ENCODE measurements at regions not wholly inside any gene's neighbourhood (a gene's known extent, or its start where the extent isn't known, plus 50 kb on each side); places are given as distances from the start of the nearest gene placed in this dataset.

- no peak for TF ChIP-seq CTCF (IDR thresholded peaks at IDR 0.05)
Measured at GRCh38 chr5:74132485-74132884, 506.5 kb downstream of the ARHGEF28 start.

DNA sequence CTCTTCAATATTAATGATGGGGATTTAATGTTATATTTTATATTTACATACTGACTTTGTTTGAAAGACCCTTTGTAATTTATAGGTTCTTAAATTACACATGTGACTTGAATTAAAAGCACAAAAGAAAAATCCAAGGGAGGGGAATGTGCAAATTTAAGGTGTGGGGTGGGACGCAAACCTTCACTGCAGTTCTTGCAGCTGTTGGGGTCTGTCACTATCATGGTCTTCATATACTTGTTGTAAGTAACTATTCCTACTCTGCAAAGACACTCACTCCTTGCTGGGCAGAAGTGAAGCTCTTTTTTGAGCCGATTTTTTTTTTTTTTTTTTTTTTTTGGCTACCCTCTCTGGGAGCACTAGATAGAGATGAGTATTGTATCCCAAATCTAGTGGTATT lies 505.3 kb downstream of the ARHGEF28 start:
- no peak for TF ChIP-seq CTCF (IDR thresholded peaks at IDR 0.05)

GRCh38 chr5:74130155-74130897 lies 504.3 kb downstream of the ARHGEF28 start:
- TF ChIP-seq CTCF (IDR thresholded peaks at IDR 0.05) = no peak

- TF ChIP-seq CTCF (IDR thresholded peaks at IDR 0.05) = peak; percentile 42; the same call in 1 of the 2 replicates
Measured at GRCh38 chr5:74127381-74128320, 501.7 kb downstream of the ARHGEF28 start.

- TF ChIP-seq CTCF (IDR thresholded peaks at IDR 0.05) = no peak
Measured at GRCh38 chr5:74126294-74126693, 500.3 kb downstream of the ARHGEF28 start.

- TF ChIP-seq CTCF (IDR thresholded peaks at IDR 0.05) = no peak
Measured at GRCh38 chr5:74124826-74125225, 498.8 kb downstream of the ARHGEF28 start.

DNA sequence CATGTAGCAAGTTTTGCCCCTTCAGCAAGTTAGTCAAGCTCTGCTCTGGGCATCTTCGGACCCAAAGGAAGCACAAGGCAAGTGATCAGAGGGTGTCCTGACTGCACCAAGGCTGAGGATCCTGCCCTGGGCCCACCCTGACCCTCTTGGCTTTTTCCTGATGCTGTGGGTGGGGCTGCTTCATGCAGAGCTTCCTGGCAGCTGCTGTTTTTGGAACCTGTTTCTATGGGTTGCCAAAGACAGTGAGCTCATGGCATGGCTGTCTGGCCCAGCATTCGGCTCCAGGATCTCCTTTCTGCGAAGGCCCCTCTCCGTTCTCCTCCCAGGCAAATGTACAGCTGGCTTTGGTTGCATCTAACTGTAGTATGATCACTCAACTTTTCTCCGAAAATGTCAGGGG lies 497.9 kb downstream of the ARHGEF28 start:
- no peak for TF ChIP-seq CTCF (IDR thresholded peaks at IDR 0.05)

Data from LNCAP (cell line).